K562 (cell line): ENCODE measurements at regions not wholly inside any gene's neighbourhood (a gene's known extent, or its start where the extent isn't known, plus 50 kb on each side); places are given as distances from the start of the nearest gene placed in this dataset.

Source experiments
- ATAC-seq: fragments of 200-7000 bp; cut with Tn5 transposase; 3 replicates; pipeline ENCODE4 v1.9.1; 2020; ENCODE audit warnings: moderate library complexity
- BruUV-seq: library from RNA; stranded (reverse); fragments of 400-500 nt; replicated peaks from 2 replicates; lab custom pipeline; 2021; lab: Mats Ljungman, UMichigan
- CTCF ChIA-PET: fragments of 300-600 bp; formaldehyde crosslinking; extraction: SDS; loops from one replicate; lab custom pipeline; 2021; ENCODE audit warnings: low intra/inter-chr PET ratio; lab: Yijun Ruan, JAX
- POLR2A ChIA-PET: fragments of 300-600, 350-650 bp; sonication (Branson Sonifier 250); formaldehyde crosslinking; extraction: SDS; loops from one replicate; lab custom pipeline; 2021; ENCODE audit warnings: antibody characterized with exemption, inconsistent platforms; lab: Yijun Ruan, JAX
- DNase-seq, 4 experiments: peaks; one replicate each; pipeline versions ENCODE4 v3.0.0 to v3.0.0-alpha.2; 2011 to 2018; ENCODE audit warnings: low spot score in 3 of 4, mixed read lengths in 3 of 4; ENCODE audit errors: extremely low read depth in 1 of 4
- FAIRE-seq: peaks from 2 replicates; lab custom pipeline; 2011; peaks lifted over from hg19 to GRCh38; lab: Jason Lieb, UNC
- H2AFZ ChIP-seq: 2 replicates; pipeline ENCODE4 v1.6.0; 2011; ENCODE audit warnings: low read depth, low read length, control low read depth, inconsistent platforms
- H3K27ac ChIP-seq: fragments of 200-600 bp; 3 replicates; pipeline ENCODE4 v1.8.0; 2011; ENCODE audit warnings: low read depth, mild to moderate bottlenecking, control low read depth, inconsistent platforms, low read length, moderate library complexity, mixed read lengths; ENCODE audit errors: extremely low read depth
- H3K27me3 ChIP-seq, 2 experiments: fragments of 300-600 bp in 1 of 2; 2 replicates in 1 of 2; 3 replicates in 1 of 2; pipeline versions ENCODE4 v1.6.0 to v1.8.0; 2011; ENCODE audit warnings: inconsistent platforms in 2 of 2, low read length in 2 of 2, mild to moderate bottlenecking in 1 of 2, mixed read lengths in 1 of 2, moderate library complexity in 1 of 2; ENCODE audit not compliant: control insufficient read depth in 2 of 2, insufficient read depth in 2 of 2
- H3K36me3 ChIP-seq: fragments of 300-600 bp; 3 replicates; pipeline ENCODE4 v1.8.0; 2011; ENCODE audit warnings: mild to moderate bottlenecking, low read length, inconsistent platforms; ENCODE audit not compliant: control insufficient read depth, insufficient read depth
- H3K4me1 ChIP-seq, 2 experiments: fragments of 200-600 bp in 1 of 2; replicated peaks in 1 of 2; 2 replicates in 1 of 2; 3 replicates in 1 of 2; pipeline versions ENCODE4 v1.5.1 to v1.8.0; 2011; ENCODE audit warnings: inconsistent platforms in 2 of 2, low read length in 2 of 2, mild to moderate bottlenecking in 1 of 2, mixed read lengths in 1 of 2, moderate library complexity in 1 of 2; ENCODE audit not compliant: control insufficient read depth in 2 of 2, insufficient read depth in 2 of 2
- H3K4me2 ChIP-seq: 2 replicates; pipeline ENCODE4 v1.6.1; 2011; ENCODE audit warnings: low read length, control low read depth, inconsistent platforms, mixed read lengths; ENCODE audit not compliant: insufficient read depth
- H3K4me3 ChIP-seq: fragments of 200-600 bp; sonication (generic), shearing (Covaris generic); 2 replicates; pipeline ENCODE4 v1.5.1; 2016; ENCODE audit warnings: control low read depth, inconsistent platforms
- H3K79me2 ChIP-seq: fragments of 200-600 bp; 3 replicates; pipeline ENCODE4 v1.8.0; 2011; ENCODE audit warnings: low read length, inconsistent platforms; ENCODE audit not compliant: control insufficient read depth, insufficient read depth
- H3K9ac ChIP-seq, 2 experiments: 2 replicates each; pipeline versions ENCODE4 v1.6.0 to v1.6.1; 2011; ENCODE audit warnings: low read depth in 2 of 2, low read length in 2 of 2, control low read depth in 1 of 2, inconsistent platforms in 1 of 2, mild to moderate bottlenecking in 1 of 2, mixed read lengths in 1 of 2; ENCODE audit not compliant: insufficient read depth in 1 of 2
- H3K9me1 ChIP-seq: one replicate; pipeline ENCODE4 v1.6.0; 2011; ENCODE audit warnings: inconsistent platforms, mild to moderate bottlenecking, low read length, moderate library complexity; ENCODE audit not compliant: control insufficient read depth, insufficient read depth
- H3K9me3 ChIP-seq: replicated peaks from 2 replicates; pipeline ENCODE4 v1.5.1; 2011; ENCODE audit warnings: low read depth, low read length, inconsistent platforms; ENCODE audit not compliant: control insufficient read depth, insufficient read depth
- H4K20me1 ChIP-seq: replicated peaks from 2 replicates; pipeline ENCODE4 v1.6.1; 2011; ENCODE audit warnings: low read length, inconsistent platforms, mixed read lengths; ENCODE audit not compliant: control insufficient read depth, insufficient read depth
- THRAP3 ChIP-seq: fragments of 450-650 bp; IDR thresholded peaks from 2 replicates; pipeline ENCODE4 v1.6.1; 2016; ENCODE audit warnings: mild to moderate bottlenecking, inconsistent platforms, borderline replicate concordance
- XRCC3 ChIP-seq: fragments of 450-650 bp; IDR thresholded peaks from 2 replicates; pipeline ENCODE4 v1.6.1; 2017; ENCODE audit warnings: mild to moderate bottlenecking, moderate library complexity
- ZNF764 ChIP-seq: fragments of 250-450 bp; sonication (Bioruptor Pico); IDR thresholded peaks from 2 replicates; pipeline ENCODE4 v1.4.0; 2020; ENCODE audit warnings: low read depth, mild to moderate bottlenecking, moderate library complexity
- ZNF778 ChIP-seq: fragments of 450-650 bp; formaldehyde crosslinking; IDR thresholded peaks from 2 replicates; pipeline ENCODE4 v1.4.0; 2020; ENCODE audit warnings: mild to moderate bottlenecking, moderate library complexity
- WGBS: fragments of 100-300 bp; shearing (Covaris generic); methylation state at CpG from one replicate; pipeline ENCODE4 v1.1.6; 2016; ENCODE audit warnings: low coverage, mixed read lengths; ENCODE audit not compliant: insufficient coverage; ENCODE audit errors: missing lambda C conversion rate; 5-methylcytosine and 5-hydroxymethylcytosine counted together
- in situ Hi-C: fragments of 300-500 bp; cut with MboI; formaldehyde crosslinking; loops from 4 replicates; pipeline ENCODE4 v1.15.0; 2018; ENCODE audit warnings: inconsistent platforms, mixed read lengths
- intact Hi-C: fragments of 100-400 bp; cut with micrococcal nuclease; formaldehyde crosslinking; loops from 2 replicates; pipeline ENCODE4 v1.14.2; 2022
- TF ChIP-seq, protein P1 (sequence below), 2 experiments: fragments of 200-800 bp in 1 of 2; sonication (Bioruptor generic) in 1 of 2; sonication (generic) in 1 of 2; formaldehyde crosslinking in 1 of 2; IDR thresholded peaks in 1 of 2; conservative IDR thresholded peaks in 1 of 2; 2 replicates each; pipeline versions ENCODE4 v1.5.0 to v1.6.1; 2016 to 2020; ENCODE audit warnings: missing compliant biosample characterization in 1 of 2, missing genetic modification characterization in 1 of 2, missing genetic modification reagents in 1 of 2

DNA sequence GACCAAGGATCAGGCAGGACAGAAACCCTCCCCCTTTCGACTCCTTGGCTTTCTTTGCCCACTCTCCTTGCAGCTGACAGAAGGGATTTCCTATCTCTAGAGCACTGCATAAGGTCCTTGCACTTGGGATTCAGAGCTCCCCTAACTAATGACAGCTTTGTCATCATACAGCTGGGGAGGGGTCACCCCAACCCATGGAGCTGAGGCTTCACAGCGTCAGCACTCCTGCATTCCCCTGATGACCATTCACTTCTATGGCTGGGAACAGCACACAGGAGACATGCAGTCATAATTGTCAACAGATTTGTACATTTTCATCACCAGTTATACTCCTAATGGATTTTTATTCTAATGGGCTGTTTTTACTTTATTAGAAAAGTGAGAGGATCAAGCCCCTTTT is 161.7 kb upstream of the C1orf87 start:
- Histone ChIP-seq H2AFZ (no peak overlapping the region), H3K36me3 (no peaks in the 10 kb centered on the region), H3K9ac (no peak overlapping the region), H3K27ac (no peak overlapping the region), H3K79me2 (no peaks in the 10 kb centered on the region), H3K9me3 (no peaks in the 10 kb centered on the region), H3K4me3 (no peak overlapping the region), H3K4me1 (no peaks in the 10 kb centered on the region), H4K20me1 (no peaks in the 10 kb centered on the region), H3K4me2 (no peak overlapping the region), H3K27me3 (no peaks in the 10 kb centered on the region), H3K9me1 (no peaks in the 10 kb centered on the region)
- DNase-seq (no peak), FAIRE-seq (no peak), ATAC-seq (no peak)
- no peak for TF ChIP-seq XRCC3
- TF ChIP-seq ZNF778 (CRISPR knock-in tag), result no peak
- TF ChIP-seq ZNF764 (CRISPR knock-in tag), result no peak
- TF ChIP-seq, protein P1, sequence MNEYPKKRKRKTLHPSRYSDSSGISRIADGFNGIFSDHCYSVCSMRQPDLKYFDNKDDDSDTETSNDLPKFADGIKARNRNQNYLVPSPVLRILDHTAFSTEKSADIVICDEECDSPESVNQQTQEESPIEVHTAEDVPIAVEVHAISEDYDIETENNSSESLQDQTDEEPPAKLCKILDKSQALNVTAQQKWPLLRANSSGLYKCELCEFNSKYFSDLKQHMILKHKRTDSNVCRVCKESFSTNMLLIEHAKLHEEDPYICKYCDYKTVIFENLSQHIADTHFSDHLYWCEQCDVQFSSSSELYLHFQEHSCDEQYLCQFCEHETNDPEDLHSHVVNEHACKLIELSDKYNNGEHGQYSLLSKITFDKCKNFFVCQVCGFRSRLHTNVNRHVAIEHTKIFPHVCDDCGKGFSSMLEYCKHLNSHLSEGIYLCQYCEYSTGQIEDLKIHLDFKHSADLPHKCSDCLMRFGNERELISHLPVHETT (CRISPR knock-in tag; conservative IDR thresholded peaks at IDR 0.05 in 1 of 2, IDR thresholded peaks at IDR 0.05 in 1 of 2), result no peak
- no peak for TF ChIP-seq THRAP3
- BruUV-seq, result no TSS peak
- ChIA-PET CTCF (no interaction called here), POLR2A (interaction anchor here (0.6 kb wide), 1 partner anchor 126 kb away, joined by 3 read pairs; no protein-coding TSS in a partner anchor)
- intact Hi-C loops, result no loop called here
- in situ Hi-C loops, result no loop called here
- WGBS, result 0% methylated on average over 1 of the region's 2 CpGs
